Calu3 (cell line): ENCODE measurements at regions not wholly inside any gene's neighbourhood (a gene's known extent, or its start where the extent isn't known, plus 50 kb on each side); places are given as distances from the start of the nearest gene placed in this dataset.

Source experiments
- BruUV-seq: library from RNA; stranded (reverse); fragments of 400-500 nt; replicated peaks from 2 replicates; lab custom pipeline; 2021; lab: Mats Ljungman, UMichigan
- CTCF ChIA-PET: fragments of 300-600 bp; sonication (Branson Sonifier 250); formaldehyde crosslinking; loops from one replicate; lab custom pipeline; 2022; ENCODE audit warnings: antibody characterized with exemption; lab: Charles Lee
- DNase-seq: peaks from one replicate; pipeline ENCODE4 v3.0.0; 2022
- H3K27ac Mint-ChIP-seq: one replicate; pipeline ENCODE4 v1.8.0; 2022; ENCODE audit warnings: mixed read lengths; ENCODE audit not compliant: unreplicated experiment
- H3K27me3 Mint-ChIP-seq: one replicate; pipeline ENCODE4 v1.8.0; 2022; ENCODE audit warnings: mixed read lengths; ENCODE audit not compliant: unreplicated experiment
- H3K36me3 Mint-ChIP-seq: one replicate; pipeline ENCODE4 v1.8.0; 2022; ENCODE audit warnings: mild to moderate bottlenecking, moderate library complexity, mixed read lengths; ENCODE audit not compliant: insufficient read depth, unreplicated experiment
- H3K4me1 Mint-ChIP-seq: one replicate; pipeline ENCODE4 v1.8.0; 2022; ENCODE audit warnings: mild to moderate bottlenecking, low read depth, mixed read lengths; ENCODE audit not compliant: unreplicated experiment
- H3K4me3 Mint-ChIP-seq: one replicate; pipeline ENCODE4 v1.8.0; 2022; ENCODE audit warnings: mild to moderate bottlenecking, low read depth, moderate library complexity, mixed read lengths; ENCODE audit not compliant: unreplicated experiment
- H3K9me3 Mint-ChIP-seq: one replicate; pipeline ENCODE4 v1.8.0; 2022; ENCODE audit warnings: low read depth, mixed read lengths; ENCODE audit not compliant: unreplicated experiment
- CTCF ChIP-seq: fragments of 200-600 bp; IDR thresholded peaks from one replicate; pipeline ENCODE4 v1.8.0; 2022; ENCODE audit warnings: antibody characterized with exemption; ENCODE audit not compliant: unreplicated experiment
- intact Hi-C: fragments of 100-400 bp; cut with micrococcal nuclease; formaldehyde crosslinking; loops from one replicate; pipeline ENCODE4 v1.10.0; 2022; ENCODE audit not compliant: unreplicated experiment

GRCh38 chr1:221223281-221223680, 344.0 kb downstream of the HLX start:
- Mint-ChIP-seq H3K27ac (no peak overlapping the region), H3K36me3 (no peaks in the 10 kb centered on the region), H3K4me1 (no peaks in the 10 kb centered on the region), H3K27me3 (no peaks in the 10 kb centered on the region), H3K4me3 (no peak overlapping the region), H3K9me3 (peaks cover 11% of the 10 kb centered on the region)
- BruUV-seq, result no TSS peak
- intact Hi-C loops, result no loop called here
- no peak for TF ChIP-seq CTCF
- CTCF ChIA-PET, result no interaction called here
- DNase-seq, result no peak

- CTCF ChIA-PET, result no interaction called here
- intact Hi-C loops, result no loop called here
- H3K27me3 Mint-ChIP-seq, result no peaks in the 10 kb centered on the region
Observed at GRCh38 chr1:221227460-221227859, 348.2 kb downstream of the HLX start.

GRCh38 chr1:221227872-221228337, 348.7 kb downstream of the HLX start:
- BruUV-seq, result no TSS peak
- Mint-ChIP-seq H3K4me3 (no peak overlapping the region), H3K9me3 (peaks cover 9% of the 10 kb centered on the region), H3K4me1 (peaks cover 8% of the 10 kb centered on the region), H3K36me3 (no peaks in the 10 kb centered on the region), H3K27me3 (no peaks in the 10 kb centered on the region), H3K27ac (no peak overlapping the region)
- CTCF ChIA-PET, result no interaction called here
- TF ChIP-seq CTCF, result no peak
- no peak for DNase-seq
- intact Hi-C loops, result no loop called here

More at GRCh38 chr1:221227460-221227859, 348.2 kb downstream of the HLX start:
- no peak for TF ChIP-seq CTCF
- H3K36me3 Mint-ChIP-seq, result no peaks in the 10 kb centered on the region
- BruUV-seq, result no TSS peak
- H3K27ac Mint-ChIP-seq, result no peak overlapping the region
- H3K9me3 Mint-ChIP-seq, result peaks cover 9% of the 10 kb centered on the region
- no peak overlapping the region for H3K4me3 Mint-ChIP-seq
- H3K4me1 Mint-ChIP-seq, result peaks cover 8% of the 10 kb centered on the region
- no peak for DNase-seq

- CTCF ChIA-PET, result no interaction called here
- H3K4me3 Mint-ChIP-seq, result no peak overlapping the region
- peaks cover 8% of the 10 kb centered on the region for H3K4me1 Mint-ChIP-seq
- H3K27me3 Mint-ChIP-seq, result no peaks in the 10 kb centered on the region
- TF ChIP-seq CTCF, result no peak
- H3K27ac Mint-ChIP-seq, result no peak overlapping the region
- H3K9me3 Mint-ChIP-seq, result peaks cover 9% of the 10 kb centered on the region
- no peaks in the 10 kb centered on the region for H3K36me3 Mint-ChIP-seq
- no peak for DNase-seq
- intact Hi-C loops, result no loop called here
- BruUV-seq, result no TSS peak
Observed at GRCh38 chr1:221228594-221228993, 349.4 kb downstream of the HLX start.
